Testis (tissue), 2 donors: ENCODE measurements at regions not wholly inside any gene's neighbourhood (a gene's known extent, or its start where the extent isn't known, plus 50 kb on each side); places are given as distances from the start of the nearest gene placed in this dataset.

Experiments used
- CTCF ChIP-seq, 3 experiments: fragments of 450-650 bp in 2 of 3; fragments of 200-600 bp in 1 of 3; sonication (generic) in 1 of 3; IDR thresholded peaks; one replicate each; pipeline ENCODE4 v1.5.1; 2016 to 2019; ENCODE audit warnings: antibody characterized with exemption in 3 of 3, mild to moderate bottlenecking in 2 of 3, moderate library complexity in 1 of 3
- POLR2A ChIP-seq: fragments of 450-650 bp; IDR thresholded peaks from one replicate; pipeline ENCODE4 v1.6.1; 2017; ENCODE audit warnings: antibody characterized with exemption, mild to moderate bottlenecking, moderate library complexity

DNA sequence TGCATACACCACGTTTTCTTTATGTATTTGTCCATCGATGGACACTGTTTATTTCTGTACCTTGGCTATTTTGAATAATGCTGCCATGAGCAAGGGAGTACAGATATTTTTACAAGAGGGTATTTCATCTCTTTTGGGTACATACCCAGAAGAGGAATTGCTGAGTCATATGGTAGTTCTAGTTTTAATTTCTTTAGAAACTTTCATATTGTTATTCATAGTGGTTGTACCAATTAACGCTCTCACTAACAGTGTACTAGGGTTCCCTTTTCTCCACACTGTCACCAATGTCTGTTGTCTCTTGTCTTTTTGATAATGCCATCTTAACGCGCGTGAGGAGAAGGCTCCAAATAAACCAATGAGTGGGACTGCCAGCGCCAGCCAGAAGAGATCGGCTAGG is 257.6 kb upstream of the EDIL3 start:
- TF ChIP-seq POLR2A (no peak), CTCF (IDR thresholded peaks at IDR 0.05) (no peak)
